WTC11 (cell line): ENCODE measurements at regions not wholly inside any gene's neighbourhood (a gene's known extent, or its start where the extent isn't known, plus 50 kb on each side); places are given as distances from the start of the nearest gene placed in this dataset.

Source experiments
- ATAC-seq: fragments of 200-7000 bp; cut with Tn5 transposase; 2 replicates; pipeline ENCODE4 v1.10.0; 2021; ENCODE audit warnings: mild to moderate bottlenecking, moderate library complexity
- CTCF ChIA-PET: fragments of 300-600 bp; sonication (Branson Sonifier 250); formaldehyde crosslinking; loops from one replicate; lab custom pipeline; 2021; ENCODE audit warnings: antibody characterized with exemption; lab: Charles Lee
- POLR2A ChIA-PET: fragments of 350-600 bp; sonication (Branson Sonifier 250); formaldehyde crosslinking; loops from one replicate; lab custom pipeline; 2021; ENCODE audit warnings: antibody characterized with exemption; lab: Charles Lee
- DNase-seq: peaks from one replicate; pipeline ENCODE4 v3.0.0; 2021; ENCODE audit warnings: low spot score
- H3K27ac Mint-ChIP-seq: 2 replicates; pipeline ENCODE4 v1.8.0; 2021; ENCODE audit warnings: mixed read lengths
- H3K27me3 Mint-ChIP-seq: 2 replicates; pipeline ENCODE4 v1.8.0; 2021; ENCODE audit warnings: low read depth, mild to moderate bottlenecking, moderate library complexity, mixed read lengths
- H3K36me3 Mint-ChIP-seq: 2 replicates; pipeline ENCODE4 v1.8.0; 2021; ENCODE audit warnings: mixed read lengths
- H3K4me1 Mint-ChIP-seq: 2 replicates; pipeline ENCODE4 v1.8.0; 2022; ENCODE audit warnings: mixed read lengths
- H3K4me3 Mint-ChIP-seq: 2 replicates; pipeline ENCODE4 v1.8.0; 2021; ENCODE audit warnings: mild to moderate bottlenecking, moderate library complexity, mixed read lengths
- H3K9me3 Mint-ChIP-seq: 2 replicates; pipeline ENCODE4 v1.8.0; 2021; ENCODE audit warnings: mixed read lengths
- AR ChIP-seq: fragments of 250-450 bp; sonication (Bioruptor Pico); IDR thresholded peaks from 2 replicates; pipeline ENCODE4 v1.9.0; 2021; ENCODE audit warnings: mild to moderate bottlenecking
- E2F4 ChIP-seq: sonication (generic); formaldehyde crosslinking; IDR thresholded peaks from 2 replicates; pipeline ENCODE4 v1.8.1; 2022; ENCODE audit warnings: low read depth, mild to moderate bottlenecking, moderate library complexity, missing genetic modification reagents, borderline replicate concordance
- IRF1 ChIP-seq: sonication (generic); formaldehyde crosslinking; IDR thresholded peaks from 2 replicates; pipeline ENCODE4 v1.8.0; 2023; ENCODE audit warnings: missing genetic modification reagents
- JAZF1 ChIP-seq: fragments of 250-450 bp; sonication (Bioruptor Pico); IDR thresholded peaks from 2 replicates; pipeline ENCODE4 v1.9.0; 2021; ENCODE audit warnings: moderate library complexity, mild to moderate bottlenecking, inconsistent platforms
- KAT7 ChIP-seq: sonication (generic); formaldehyde crosslinking; IDR thresholded peaks from 2 replicates; pipeline ENCODE4 v1.8.1; 2023; ENCODE audit warnings: missing genetic modification reagents, mild to moderate bottlenecking, borderline replicate concordance
- MAX ChIP-seq: sonication (generic); formaldehyde crosslinking; IDR thresholded peaks from 2 replicates; pipeline ENCODE4 v1.8.0; 2022; ENCODE audit warnings: mild to moderate bottlenecking, missing genetic modification reagents
- MLX ChIP-seq: sonication (generic); formaldehyde crosslinking; IDR thresholded peaks from 2 replicates; pipeline ENCODE4 v1.8.1; 2023; ENCODE audit warnings: mild to moderate bottlenecking, missing genetic modification reagents, moderate library complexity
- SMAD3 ChIP-seq: sonication (generic); formaldehyde crosslinking; IDR thresholded peaks from 2 replicates; pipeline ENCODE4 v1.8.0; 2022; ENCODE audit warnings: missing genetic modification reagents, mild to moderate bottlenecking, borderline replicate concordance
- SP1 ChIP-seq: sonication (generic); formaldehyde crosslinking; conservative IDR thresholded peaks from 2 replicates; pipeline ENCODE4 v1.8.1; 2022; ENCODE audit warnings: missing genetic modification reagents
- TP53 ChIP-seq: sonication (generic); formaldehyde crosslinking; IDR thresholded peaks from 2 replicates; pipeline ENCODE4 v1.8.1; 2023; ENCODE audit warnings: mild to moderate bottlenecking, missing genetic modification reagents
- ZMAT4 ChIP-seq: fragments of 250-450 bp; sonication (Bioruptor Pico); IDR thresholded peaks from 2 replicates; pipeline ENCODE4 v1.9.0; 2021; ENCODE audit warnings: mild to moderate bottlenecking
- ZNF396 ChIP-seq: fragments of 250-450 bp; sonication (Bioruptor Pico); IDR thresholded peaks from 2 replicates; pipeline ENCODE4 v1.8.0; 2021; ENCODE audit warnings: mild to moderate bottlenecking, moderate library complexity, borderline replicate concordance
- ZNF425 ChIP-seq: fragments of 250-450 bp; sonication (Bioruptor Pico); conservative IDR thresholded peaks from 2 replicates; pipeline ENCODE4 v1.9.0; 2021; ENCODE audit warnings: mild to moderate bottlenecking

- DNase-seq, result no peak
- no peaks in the 10 kb centered on the region for H3K27me3 Mint-ChIP-seq
- ChIA-PET POLR2A (no interaction called here), CTCF (no interaction called here)
- peaks cover 20% of the 10 kb centered on the region for H3K4me1 Mint-ChIP-seq
- no peak overlapping the region for H3K27ac Mint-ChIP-seq
- H3K9me3 Mint-ChIP-seq, result peaks cover 4% of the 10 kb centered on the region; the same call in 1 of the 2 replicates
- H3K36me3 Mint-ChIP-seq, result peaks cover 6% of the 10 kb centered on the region; the same call in 1 of the 2 replicates
- TF ChIP-seq MLX (CRISPR knock-in tag), result no peak
- no peak for ATAC-seq
- no peak overlapping the region for H3K4me3 Mint-ChIP-seq
Observed at GRCh38 chr4:136302566-136302965, 1229.7 kb downstream of the PCDH18 start.

- TF ChIP-seq AR (CRISPR knock-in tag) (no peak), ZMAT4 (CRISPR knock-in tag) (no peak), JAZF1 (no peak), E2F4 (CRISPR knock-in tag) (no peak), ZNF396 (CRISPR knock-in tag) (no peak), ZNF425 (CRISPR knock-in tag) (no peak), IRF1 (CRISPR knock-in tag) (no peak), MAX (CRISPR knock-in tag) (no peak), SP1 (no peak), TP53 (CRISPR knock-in tag) (no peak), KAT7 (CRISPR knock-in tag) (no peak), SMAD3 (CRISPR knock-in tag) (no peak)
- H3K9me3 Mint-ChIP-seq, result peaks cover 4% of the 10 kb centered on the region; the same call in 1 of the 2 replicates
- no peak for DNase-seq
- H3K36me3 Mint-ChIP-seq, result peaks cover 6% of the 10 kb centered on the region; the same call in 1 of the 2 replicates
- H3K4me3 Mint-ChIP-seq, result no peak overlapping the region
- H3K27ac Mint-ChIP-seq, result no peak overlapping the region
- ChIA-PET CTCF (no interaction called here), POLR2A (no interaction called here)
- H3K27me3 Mint-ChIP-seq, result no peaks in the 10 kb centered on the region
- ATAC-seq, result no peak
- peaks cover 20% of the 10 kb centered on the region for H3K4me1 Mint-ChIP-seq
Observed at GRCh38 chr4:136301749-136302495, 1230.4 kb downstream of the PCDH18 start.
